ENCODE measurements at regions not wholly inside any gene's neighbourhood (a gene's known extent, or its start where the extent isn't known, plus 50 kb on each side); places are given as distances from the start of the nearest gene placed in this dataset.

- no peak for TF ChIP-seq CTCF (IDR thresholded peaks at IDR 0.05)
- TF ChIP-seq POLR2A (IDR thresholded peaks at IDR 0.05), result no peak
Observed at GRCh38 chr13:76703621-76704288, 182.4 kb downstream of the KCTD12 start.

Measured in Peyer's patch (tissue), 4 donors.